Esophagus squamous epithelium (tissue), 5 donors: ENCODE measurements at regions not wholly inside any gene's neighbourhood (a gene's known extent, or its start where the extent isn't known, plus 50 kb on each side); places are given as distances from the start of the nearest gene placed in this dataset.

Source experiments
- DNase-seq: peaks from one replicate; lab custom pipeline; 2025; lab: John Stamatoyannopoulos, UW
- H3K27ac ChIP-seq, 4 donors: fragments of 200-600 bp; sonication (generic); one replicate each; pipeline ENCODE4 v1.5.1; 2016 to 2019; ENCODE audit warnings: mild to moderate bottlenecking in 1 of 4
- H3K27me3 ChIP-seq, 4 donors: fragments of 200-600 bp; sonication (generic); 1 replicate in 3 of 4; 2 replicates in 1 of 4; pipeline versions ENCODE4 v1.5.1 to v1.6.0; 2017 to 2021; ENCODE audit warnings: antibody characterized with exemption in 1 of 4
- H3K36me3 ChIP-seq, 3 donors: fragments of 200-600 bp; sonication (generic); one replicate each; pipeline ENCODE4 v1.5.1; 2016 to 2019
- H3K4me1 ChIP-seq, 3 donors: fragments of 200-600 bp; sonication (generic); one replicate each; pipeline ENCODE4 v1.5.1; 2017 to 2019
- H3K4me3 ChIP-seq, 4 donors: fragments of 200-600 bp; sonication (generic); 1 replicate in 3 of 4; 2 replicates in 1 of 4; pipeline ENCODE4 v1.5.1; 2016 to 2019; ENCODE audit warnings: mild to moderate bottlenecking in 2 of 4, moderate library complexity in 1 of 4
- H3K9me3 ChIP-seq, 3 donors: fragments of 200-600 bp; sonication (generic); one replicate each; pipeline ENCODE4 v1.5.1; 2016 to 2019
- CTCF ChIP-seq, 6 experiments: fragments of 450-650 bp in 4 of 6; fragments of 200-600 bp in 2 of 6; sonication (generic) in 2 of 6; IDR thresholded peaks; one replicate each; pipeline ENCODE4 v1.5.1; 2016 to 2019; ENCODE audit warnings: antibody characterized with exemption in 6 of 6, mild to moderate bottlenecking in 4 of 6, moderate library complexity in 4 of 6
- POLR2A ChIP-seq, 4 donors: fragments of 450-650 bp; IDR thresholded peaks; one replicate each; pipeline ENCODE4 v1.6.1; 2017; ENCODE audit warnings: antibody characterized with exemption in 4 of 4, mild to moderate bottlenecking in 4 of 4, moderate library complexity in 3 of 4
- WGBS, 2 donors: methylation state at CpG; one replicate each; pipeline ENCODE4 v1.1.5; 2018; 5-methylcytosine and 5-hydroxymethylcytosine counted together
- intact Hi-C: fragments of 100-400 bp; cut with DNase I; formaldehyde crosslinking; loops from one replicate; pipeline ENCODE4 v1.15.0; 2022
- donor health status: DM: yes; HTN: yes; CAD: no.

GRCh38 chr5:6140219-6140618, 238.1 kb downstream of the MED10 start:
- no peaks in the 10 kb centered on the region for H3K36me3 ChIP-seq
- intact Hi-C loops = no loop called here
- DNase-seq = no peak
- no peaks in the 10 kb centered on the region for H3K9me3 ChIP-seq
- no peaks in the 10 kb centered on the region for H3K4me1 ChIP-seq
- no peak overlapping the region for H3K27ac ChIP-seq
- peaks cover 0 to 4% (median 0%) of the 10 kb centered on the region in 4 donors for H3K27me3 ChIP-seq
- no peak overlapping the region for H3K4me3 ChIP-seq
- no peak for TF ChIP-seq CTCF (IDR thresholded peaks at IDR 0.05)
- no peak for TF ChIP-seq POLR2A (IDR thresholded peaks at IDR 0.05)
- 43 to 52% methylated on average over 5 of the region's 5 CpGs for WGBS, 2 donors

DNA sequence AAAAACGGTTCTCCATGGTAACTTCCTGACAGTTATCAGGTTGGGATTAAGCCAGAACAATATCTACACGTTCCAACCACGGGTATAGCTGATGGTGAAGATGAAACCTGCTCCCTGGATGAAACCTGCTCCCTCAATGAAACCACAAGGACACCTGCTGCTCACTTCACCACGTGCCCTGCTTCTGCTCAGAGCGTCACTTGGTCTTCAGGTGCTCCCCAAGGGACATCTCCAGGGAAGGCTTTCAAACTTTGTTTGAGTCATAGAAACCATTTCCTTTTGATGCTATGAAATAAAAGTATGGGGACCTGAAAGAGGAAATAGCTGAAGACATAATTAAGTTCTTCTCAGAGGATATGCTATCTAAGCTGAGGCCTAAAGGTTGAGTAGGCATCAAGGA, 242.4 kb downstream of the MED10 start:
- 59 to 60% methylated on average over 5 of the region's 5 CpGs for WGBS, 2 donors
- intact Hi-C loops = no loop called here
- DNase-seq = no peak
- TF ChIP-seq POLR2A (IDR thresholded peaks at IDR 0.05) (no peak), CTCF (IDR thresholded peaks at IDR 0.05) (no peak)
- H3K4me3 ChIP-seq = no peak overlapping the region
- peaks cover 0 to 4% (median 0%) of the 10 kb centered on the region in 4 donors for H3K27me3 ChIP-seq
- no peaks in the 10 kb centered on the region for H3K4me1 ChIP-seq
- no peaks in the 10 kb centered on the region for H3K9me3 ChIP-seq
- no peaks in the 10 kb centered on the region for H3K36me3 ChIP-seq
- no peak overlapping the region for H3K27ac ChIP-seq

DNA sequence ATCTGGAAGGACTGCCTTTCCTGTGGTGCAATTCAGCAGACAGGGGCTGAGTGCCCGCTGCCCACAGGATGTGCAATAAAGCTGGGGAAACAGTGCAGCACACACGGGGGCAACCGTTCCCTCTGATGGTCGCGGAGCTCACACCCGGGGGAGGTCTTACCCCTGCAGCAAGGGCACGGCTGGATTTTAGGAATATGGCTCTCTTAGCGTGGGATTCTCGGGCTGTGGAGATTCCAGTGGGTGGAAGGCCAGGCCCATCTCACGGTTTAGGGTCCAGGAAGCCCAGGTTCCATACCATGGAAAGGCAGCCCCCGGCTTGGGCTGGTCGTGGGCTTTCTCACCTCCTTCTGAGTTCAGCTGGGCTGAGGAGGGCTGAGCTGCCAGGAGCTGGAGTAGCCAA, 244.1 kb downstream of the MED10 start:
- no peaks in the 10 kb centered on the region for H3K9me3 ChIP-seq
- 75 to 81% methylated on average over 8 to 9 of the region's 12 CpGs for WGBS, 2 donors
- no peak for TF ChIP-seq POLR2A (IDR thresholded peaks at IDR 0.05)
- TF ChIP-seq CTCF (IDR thresholded peaks at IDR 0.05) = no peak
- no peaks in the 10 kb centered on the region for H3K36me3 ChIP-seq
- H3K4me1 ChIP-seq = no peaks in the 10 kb centered on the region
- H3K27me3 ChIP-seq = no peaks in the 10 kb centered on the region
- H3K4me3 ChIP-seq = no peak overlapping the region
- intact Hi-C loops = no loop called here
- no peak for DNase-seq
- no peak overlapping the region for H3K27ac ChIP-seq

DNA sequence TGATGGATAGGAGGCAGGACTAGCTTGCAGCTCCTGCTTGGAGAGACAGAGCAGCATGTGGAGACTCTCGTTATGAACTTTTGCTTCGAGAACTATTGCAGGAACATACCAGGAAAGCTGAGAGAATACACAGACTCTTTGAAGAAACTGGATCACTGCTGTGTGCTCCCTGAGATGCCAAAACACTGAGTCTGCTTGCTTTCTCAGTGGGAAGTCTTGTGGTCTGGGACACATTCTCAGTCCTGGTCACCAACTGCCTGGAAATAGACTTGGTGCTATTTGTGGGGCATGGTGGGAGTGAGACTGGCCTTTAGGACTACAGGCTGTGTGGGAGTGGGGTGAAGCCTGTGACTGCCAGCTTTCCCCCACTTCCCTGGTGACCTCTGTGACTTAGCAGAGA, 252.6 kb downstream of the MED10 start:
- Histone ChIP-seq H3K4me1 (no peaks in the 10 kb centered on the region), H3K27ac (no peak overlapping the region), H3K36me3 (no peaks in the 10 kb centered on the region), H3K9me3 (peaks cover 0 to 10% (median 6%) of the 10 kb centered on the region in 3 donors), H3K27me3 (peaks cover 0 to 3% (median 0%) of the 10 kb centered on the region in 4 donors), H3K4me3 (no peak overlapping the region)
- WGBS, 2 donors = 71 to 81% methylated on average over 1 to 2 of the region's 2 CpGs
- intact Hi-C loops = no loop called here
- no peak for DNase-seq
- TF ChIP-seq CTCF (IDR thresholded peaks at IDR 0.05) = no peak
- no peak for TF ChIP-seq POLR2A (IDR thresholded peaks at IDR 0.05)

- intact Hi-C loops = no loop called here
- TF ChIP-seq POLR2A (IDR thresholded peaks at IDR 0.05) = no peak
- no peak for TF ChIP-seq CTCF (IDR thresholded peaks at IDR 0.05)
Measured at GRCh38 chr5:6118691-6119090, 259.7 kb downstream of the MED10 start.

More at GRCh38 chr5:6118691-6119090, 259.7 kb downstream of the MED10 start:
- 75 to 85% methylated on average over 3 to 4 of the region's 4 CpGs for WGBS, 2 donors
- DNase-seq = no peak
- H3K27me3 ChIP-seq = peaks cover 0 to 7% (median 0%) of the 10 kb centered on the region in 4 donors
- no peak overlapping the region for H3K4me3 ChIP-seq
- no peaks in the 10 kb centered on the region for H3K36me3 ChIP-seq
- H3K27ac ChIP-seq = no peak overlapping the region
- peaks cover 0 to 6% (median 0%) of the 10 kb centered on the region in 3 donors for H3K9me3 ChIP-seq
- no peaks in the 10 kb centered on the region for H3K4me1 ChIP-seq
